Upper lobe of left lung (tissue), 4 donors: ENCODE measurements at regions not wholly inside any gene's neighbourhood (a gene's known extent, or its start where the extent isn't known, plus 50 kb on each side); places are given as distances from the start of the nearest gene placed in this dataset.

Experiments
- CTCF ChIP-seq, 6 experiments: fragments of 450-650 bp in 4 of 6; fragments of 200-600 bp in 2 of 6; sonication (generic) in 2 of 6; IDR thresholded peaks; one replicate each; pipeline ENCODE4 v1.5.1; 2016 to 2019; ENCODE audit warnings: antibody characterized with exemption in 6 of 6
- POLR2A ChIP-seq, 4 donors: fragments of 450-650 bp; IDR thresholded peaks; one replicate each; pipeline ENCODE4 v1.5.1; 2016 to 2017; ENCODE audit warnings: antibody characterized with exemption in 4 of 4, mild to moderate bottlenecking in 2 of 4

- TF ChIP-seq POLR2A (IDR thresholded peaks at IDR 0.05) (no peak), CTCF (IDR thresholded peaks at IDR 0.05) (no peak)
Observed at GRCh38 chr10:118924493-118924892, 105.0 kb upstream of the NANOS1 start.
